Spleen (tissue), 7 donors: ENCODE measurements at regions not wholly inside any gene's neighbourhood (a gene's known extent, or its start where the extent isn't known, plus 50 kb on each side); places are given as distances from the start of the nearest gene placed in this dataset.

ENCODE experiments used
- POLR2A ChIP-seq, 3 donors: fragments of 450-650 bp; IDR thresholded peaks; one replicate each; pipeline ENCODE4 v1.5.1; 2017; ENCODE audit warnings: antibody characterized with exemption in 3 of 3, mild to moderate bottlenecking in 1 of 3
- POLR2AphosphoS5 ChIP-seq, 3 donors: sonication (generic); formaldehyde crosslinking; IDR thresholded peaks; one replicate each; pipeline ENCODE4 v1.5.1; 2017; ENCODE audit warnings: antibody characterized with exemption in 3 of 3
- TF ChIP-seq, protein P1 (sequence below), 11 experiments: fragments of 200-600 bp in 7 of 11; fragments of 450-650 bp in 4 of 11; sonication (generic) in 4 of 11; IDR thresholded peaks in 8 of 11; conservative IDR thresholded peaks in 3 of 11; 1 replicate in 7 of 11; 2 replicates in 4 of 11; pipeline versions ENCODE4 v1.4.0 to v1.8.0; 2016 to 2021; ENCODE audit warnings: antibody characterized with exemption in 11 of 11, inconsistent platforms in 4 of 11, mild to moderate bottlenecking in 1 of 11
- donor health status: DM: no; HTN: no; CAD: no; lungs with moderate emphysema.
- donor health status: DM: no; HTN: no; CAD: no.
- donor health status: DM: no; HTN: no; CAD: no.

DNA sequence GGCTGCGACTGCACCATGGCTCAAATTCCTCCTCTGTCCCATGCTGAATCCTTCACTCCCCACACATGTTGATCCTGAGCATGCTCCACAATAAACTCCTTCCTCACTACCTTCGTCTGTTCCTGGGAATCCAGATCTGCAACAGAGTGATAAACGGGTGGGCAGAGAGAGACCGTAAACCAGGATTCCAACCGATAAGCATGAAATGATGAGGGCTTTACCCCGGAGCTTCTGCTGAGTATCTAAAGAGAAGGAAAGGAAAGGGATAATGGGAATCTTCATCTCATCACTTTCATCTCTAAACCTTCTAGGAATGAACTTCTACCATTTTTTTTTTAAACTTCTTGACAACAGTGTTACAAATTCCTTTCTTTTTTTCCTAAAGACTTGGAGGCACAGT lies 329.3 kb upstream of the TNP1 start:
- TF ChIP-seq, protein P1, sequence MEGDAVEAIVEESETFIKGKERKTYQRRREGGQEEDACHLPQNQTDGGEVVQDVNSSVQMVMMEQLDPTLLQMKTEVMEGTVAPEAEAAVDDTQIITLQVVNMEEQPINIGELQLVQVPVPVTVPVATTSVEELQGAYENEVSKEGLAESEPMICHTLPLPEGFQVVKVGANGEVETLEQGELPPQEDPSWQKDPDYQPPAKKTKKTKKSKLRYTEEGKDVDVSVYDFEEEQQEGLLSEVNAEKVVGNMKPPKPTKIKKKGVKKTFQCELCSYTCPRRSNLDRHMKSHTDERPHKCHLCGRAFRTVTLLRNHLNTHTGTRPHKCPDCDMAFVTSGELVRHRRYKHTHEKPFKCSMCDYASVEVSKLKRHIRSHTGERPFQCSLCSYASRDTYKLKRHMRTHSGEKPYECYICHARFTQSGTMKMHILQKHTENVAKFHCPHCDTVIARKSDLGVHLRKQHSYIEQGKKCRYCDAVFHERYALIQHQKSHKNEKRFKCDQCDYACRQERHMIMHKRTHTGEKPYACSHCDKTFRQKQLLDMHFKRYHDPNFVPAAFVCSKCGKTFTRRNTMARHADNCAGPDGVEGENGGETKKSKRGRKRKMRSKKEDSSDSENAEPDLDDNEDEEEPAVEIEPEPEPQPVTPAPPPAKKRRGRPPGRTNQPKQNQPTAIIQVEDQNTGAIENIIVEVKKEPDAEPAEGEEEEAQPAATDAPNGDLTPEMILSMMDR (IDR thresholded peaks at IDR 0.05 in 8 of 11, conservative IDR thresholded peaks at IDR 0.05 in 3 of 11) = no peak
- TF ChIP-seq POLR2A (IDR thresholded peaks at IDR 0.05) (no peak), POLR2AphosphoS5 (IDR thresholded peaks at IDR 0.05) (no peak)
